Ishikawa (cell line): ENCODE measurements at regions not wholly inside any gene's neighbourhood (a gene's known extent, or its start where the extent isn't known, plus 50 kb on each side); places are given as distances from the start of the nearest gene placed in this dataset.

Experiments
- CEBPB ChIP-seq: IDR thresholded peaks from 2 replicates; pipeline ENCODE4 v1.6.1; 2012
- CREB1 ChIP-seq: IDR thresholded peaks from 2 replicates; pipeline ENCODE4 v1.6.1; 2012; ENCODE audit warnings: low read depth
- EGR1 ChIP-seq: IDR thresholded peaks from 2 replicates; pipeline ENCODE4 v1.6.1; 2012
- EP300 ChIP-seq: IDR thresholded peaks from 2 replicates; pipeline ENCODE4 v1.6.1; 2012; ENCODE audit warnings: borderline replicate concordance
- FOXM1 ChIP-seq: IDR thresholded peaks from 2 replicates; pipeline ENCODE4 v1.6.1; 2012; ENCODE audit warnings: low read depth, borderline replicate concordance
- NFIC ChIP-seq: IDR thresholded peaks from 2 replicates; pipeline ENCODE4 v1.6.1; 2012
- RAD21 ChIP-seq: IDR thresholded peaks from 2 replicates; pipeline ENCODE4 v1.6.1; 2012; ENCODE audit warnings: low read depth
- REST ChIP-seq: IDR thresholded peaks from 2 replicates; pipeline ENCODE4 v1.6.1; 2012; ENCODE audit warnings: low read depth, mild to moderate bottlenecking
- TAF1 ChIP-seq: IDR thresholded peaks from 2 replicates; pipeline ENCODE4 v1.6.1; 2012; ENCODE audit warnings: low read depth, mild to moderate bottlenecking
- TCF12 ChIP-seq: IDR thresholded peaks from 2 replicates; pipeline ENCODE4 v1.6.1; 2012; ENCODE audit warnings: low read depth
- TEAD4 ChIP-seq: IDR thresholded peaks from 2 replicates; pipeline ENCODE4 v1.6.1; 2012
- USF1 ChIP-seq: IDR thresholded peaks from 2 replicates; pipeline ENCODE4 v1.6.1; 2012
- YY1 ChIP-seq: IDR thresholded peaks from 2 replicates; pipeline ENCODE4 v1.6.1; 2012; ENCODE audit warnings: low read depth
- ZBTB7A ChIP-seq: IDR thresholded peaks from 2 replicates; pipeline ENCODE4 v1.6.1; 2012; ENCODE audit warnings: low read depth
- TF ChIP-seq, protein P1 (sequence below): IDR thresholded peaks from 2 replicates; pipeline ENCODE4 v1.6.1; 2012

DNA sequence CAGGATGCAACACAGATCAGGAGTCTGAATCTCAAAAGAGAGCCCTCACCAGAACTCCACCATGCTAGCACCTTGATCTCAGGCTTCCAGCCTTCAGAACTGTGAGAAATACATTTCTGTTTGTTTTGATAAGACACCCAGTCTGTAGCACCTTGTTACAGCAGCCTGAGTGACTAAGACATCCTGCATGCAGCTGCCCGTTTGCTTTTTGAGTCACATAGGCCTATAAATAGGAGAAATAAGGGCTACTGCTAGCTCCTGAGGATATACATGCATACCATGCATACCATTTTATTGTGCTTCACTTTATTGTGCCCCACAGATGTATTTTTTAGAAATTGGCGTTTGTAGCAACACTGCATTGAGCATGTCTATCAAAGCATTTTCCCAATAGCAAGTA is 337.8 kb downstream of the CDH2 start:
- TF ChIP-seq TEAD4 (peak; percentile 64), RAD21 (no peak)

DNA sequence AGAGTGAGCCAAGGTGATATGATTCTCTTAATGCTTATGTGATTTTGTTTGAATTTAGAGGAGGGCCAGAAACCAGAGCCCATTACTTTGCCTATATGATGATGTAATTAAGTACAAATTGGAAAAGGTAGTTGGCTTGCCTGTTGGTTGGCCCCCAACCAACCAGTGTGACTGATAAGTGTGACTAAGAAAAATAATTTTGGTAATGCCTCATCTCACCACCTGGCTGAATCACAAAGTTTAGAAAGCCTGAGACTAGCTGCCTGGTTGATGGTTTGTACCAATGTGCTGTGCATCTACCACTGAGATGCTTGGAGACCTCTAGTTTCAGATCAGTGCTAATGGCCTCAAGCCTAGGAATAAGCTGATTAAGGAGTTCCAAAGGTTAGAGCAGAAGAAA is 338.7 kb downstream of the CDH2 start:
- TF ChIP-seq REST, result no peak
- TF ChIP-seq USF1, result no peak
- TF ChIP-seq FOXM1, result no peak
- TF ChIP-seq, protein P1, sequence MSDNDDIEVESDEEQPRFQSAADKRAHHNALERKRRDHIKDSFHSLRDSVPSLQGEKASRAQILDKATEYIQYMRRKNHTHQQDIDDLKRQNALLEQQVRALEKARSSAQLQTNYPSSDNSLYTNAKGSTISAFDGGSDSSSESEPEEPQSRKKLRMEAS, result no peak
- TF ChIP-seq TEAD4, result no peak
- no peak for TF ChIP-seq EGR1
- no peak for TF ChIP-seq ZBTB7A
- no peak for TF ChIP-seq YY1
- no peak for TF ChIP-seq CEBPB
- TF ChIP-seq CREB1, result no peak
- no peak for TF ChIP-seq EP300
- TF ChIP-seq TCF12, result no peak
- no peak for TF ChIP-seq RAD21
- TF ChIP-seq NFIC, result no peak
- no peak for TF ChIP-seq TAF1

- TF ChIP-seq, protein P1, result no peak
- TF ChIP-seq ZBTB7A (no peak), EP300 (no peak), TAF1 (no peak)
These were observed 350.8 kb downstream of the CDH2 start for GRCh38 chr18:27826101-27826500.

- no peak for TF ChIP-seq ZBTB7A
- no peak for TF ChIP-seq REST
- TF ChIP-seq FOXM1, result no peak
- no peak for TF ChIP-seq TEAD4
- TF ChIP-seq TCF12, result no peak
- no peak for TF ChIP-seq EP300
- TF ChIP-seq YY1, result no peak
- no peak for TF ChIP-seq CEBPB
These were observed 351.2 kb downstream of the CDH2 start for GRCh38 chr18:27825689-27826088.

DNA sequence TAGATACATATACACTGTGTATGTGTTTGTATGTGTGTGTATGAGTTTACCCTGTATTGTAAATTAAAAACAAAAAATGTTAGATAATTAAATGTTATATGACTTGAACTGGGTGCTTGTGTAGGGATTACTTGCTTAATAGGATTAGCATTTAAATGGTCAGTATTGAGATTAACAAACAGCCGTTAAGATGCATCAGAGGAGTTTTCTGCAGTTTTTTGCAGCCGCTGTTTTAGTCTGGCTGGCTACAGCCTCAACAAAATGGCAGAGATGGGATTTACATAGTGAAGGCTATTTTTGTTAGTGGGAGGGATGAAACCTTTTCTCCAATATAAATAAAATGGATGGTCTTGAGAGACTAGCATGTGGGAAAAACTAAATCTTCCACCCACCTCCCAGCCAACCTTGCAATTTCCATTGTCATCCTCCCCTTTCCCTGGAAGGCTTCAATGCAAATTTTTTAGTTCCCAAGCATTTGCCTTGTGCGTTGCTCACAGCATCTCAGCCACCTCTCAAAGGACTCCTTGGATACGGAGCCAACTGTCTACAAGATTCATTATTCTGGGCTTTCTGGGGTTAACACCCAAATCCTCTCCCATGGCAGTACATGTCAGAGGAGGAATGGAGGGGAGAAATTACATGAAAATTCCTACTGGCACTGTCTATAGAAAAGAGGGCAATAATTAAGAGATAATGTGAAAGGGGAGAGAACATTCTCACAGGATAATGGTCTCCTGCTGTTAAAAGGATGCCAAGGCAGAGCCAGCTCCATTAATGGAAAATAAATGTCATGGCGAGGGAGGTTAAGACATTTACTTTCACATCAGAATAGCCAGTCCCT is 351.9 kb downstream of the CDH2 start:
- TF ChIP-seq ZBTB7A, result no peak
- no peak for TF ChIP-seq REST
- no peak for TF ChIP-seq EGR1
- TF ChIP-seq TCF12, result no peak
- TF ChIP-seq CREB1, result no peak
- TF ChIP-seq NFIC, result no peak
- TF ChIP-seq USF1, result no peak
- TF ChIP-seq TEAD4, result no peak
- no peak for TF ChIP-seq RAD21
